ENCODE measurements at regions not wholly inside any gene's neighbourhood (a gene's known extent, or its start where the extent isn't known, plus 50 kb on each side); places are given as distances from the start of the nearest gene placed in this dataset.
"Not testable (repeated sequence)": the region's sequence is repeated elsewhere in the genome, so short reads cannot be mapped to it uniquely, and the experiment has no call there.

GRCh38 chr4:149870008-149870407, 54.4 kb upstream of the IQCM start:
- DNase-seq: no peak

DNA sequence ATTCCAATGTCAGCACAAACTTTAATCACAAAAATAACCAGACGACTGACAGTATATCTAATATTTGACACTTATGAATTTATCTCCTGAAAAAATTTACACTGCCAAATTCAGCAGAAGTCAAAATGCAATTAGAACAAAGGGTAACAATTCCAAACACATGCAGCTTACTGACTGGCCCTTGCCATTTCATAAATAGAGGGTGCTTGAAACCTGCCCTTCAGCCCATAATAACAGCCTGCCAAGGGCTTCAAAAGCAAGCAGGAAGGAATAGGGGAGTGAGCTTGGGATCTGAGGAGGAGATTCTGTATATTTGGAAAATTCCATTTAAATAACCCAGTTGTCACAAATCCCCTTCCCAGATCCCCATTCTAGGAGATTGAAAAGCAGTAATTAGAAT, 66.1 kb upstream of the IQCM start:
- no peak for DNase-seq

DNA sequence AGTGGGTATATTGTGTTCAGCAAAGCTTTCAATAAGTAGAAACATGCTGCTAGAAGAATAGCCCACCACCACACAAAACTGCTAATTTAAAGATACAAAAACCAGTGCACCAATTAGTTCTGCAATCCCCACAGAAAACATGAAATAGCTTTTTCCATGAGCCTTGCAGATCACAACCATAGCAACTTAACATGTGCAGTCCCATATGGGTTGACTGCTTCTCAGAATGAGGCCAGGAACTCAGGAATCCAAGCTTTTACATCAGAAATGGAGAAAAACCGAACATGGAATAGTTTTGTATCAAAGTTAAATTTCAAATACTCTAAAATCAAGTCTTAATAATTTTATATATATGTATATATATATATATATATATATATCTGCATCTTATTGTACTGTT, 66.6 kb upstream of the IQCM start:
- DNase-seq: no peak

- DNase-seq: peak in 24 of 56 donors; percentile 1 to 42 (median 6)
Observed at GRCh38 chr4:149884046-149884445, 68.4 kb upstream of the IQCM start.

DNA sequence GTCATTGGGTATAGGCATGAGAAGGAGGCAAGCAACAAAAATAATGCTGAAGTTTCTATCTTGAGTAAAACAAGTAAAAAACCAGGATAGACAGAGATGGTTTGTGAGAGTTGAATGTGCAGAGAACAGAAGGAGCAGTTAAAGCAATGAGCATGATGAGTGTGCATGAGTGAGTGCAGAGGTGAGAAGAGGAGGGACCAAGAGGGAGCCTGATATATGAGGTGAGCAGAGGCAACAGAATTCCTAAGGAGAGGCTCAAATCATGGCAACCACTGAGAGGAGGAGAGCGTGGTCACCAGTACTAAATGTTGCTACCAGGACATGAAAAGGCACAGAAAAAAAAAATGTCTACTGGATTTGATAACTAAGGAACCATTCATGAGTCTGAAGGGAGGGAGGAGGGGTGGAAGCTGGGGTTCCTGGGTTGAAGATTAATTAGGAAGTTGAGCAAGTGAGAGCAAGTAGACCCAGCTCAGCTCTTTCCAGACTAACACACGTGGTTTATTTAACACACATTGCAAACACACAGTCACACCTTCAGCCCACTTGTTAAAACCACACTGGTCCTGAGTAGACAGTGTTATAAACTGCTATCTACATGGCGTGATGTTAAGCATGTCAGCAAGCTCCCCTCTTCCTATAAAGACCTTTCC, 69.0 kb upstream of the IQCM start:
- DNase-seq: no peak

- DNase-seq: no peak
Observed at GRCh38 chr4:149885896-149886295, 70.3 kb upstream of the IQCM start.

- DNase-seq: no peak
Observed at GRCh38 chr4:149886786-149887490, 71.3 kb upstream of the IQCM start.

DNA sequence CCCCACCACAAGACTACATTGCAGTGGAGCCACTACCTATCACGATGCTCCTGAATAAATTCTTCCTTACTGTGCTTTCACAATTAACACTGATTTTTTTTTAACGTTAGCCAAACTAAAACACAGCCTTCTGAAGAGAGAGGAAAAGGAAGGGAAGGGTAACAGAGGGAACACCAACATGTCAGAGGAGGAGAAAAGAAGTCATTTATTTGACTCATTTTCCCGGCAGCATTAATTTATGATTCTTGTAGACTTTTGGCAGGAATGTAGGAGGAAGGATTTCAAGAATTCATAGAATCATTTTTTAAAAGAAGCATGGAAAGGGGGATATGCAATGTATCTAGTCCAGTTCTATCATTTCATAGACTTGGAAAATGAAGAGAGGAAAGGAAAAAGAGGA, 74.3 kb upstream of the IQCM start:
- no peak for DNase-seq

- no peak for DNase-seq
Observed at GRCh38 chr4:149890531-149890930, 74.9 kb upstream of the IQCM start.

DNA sequence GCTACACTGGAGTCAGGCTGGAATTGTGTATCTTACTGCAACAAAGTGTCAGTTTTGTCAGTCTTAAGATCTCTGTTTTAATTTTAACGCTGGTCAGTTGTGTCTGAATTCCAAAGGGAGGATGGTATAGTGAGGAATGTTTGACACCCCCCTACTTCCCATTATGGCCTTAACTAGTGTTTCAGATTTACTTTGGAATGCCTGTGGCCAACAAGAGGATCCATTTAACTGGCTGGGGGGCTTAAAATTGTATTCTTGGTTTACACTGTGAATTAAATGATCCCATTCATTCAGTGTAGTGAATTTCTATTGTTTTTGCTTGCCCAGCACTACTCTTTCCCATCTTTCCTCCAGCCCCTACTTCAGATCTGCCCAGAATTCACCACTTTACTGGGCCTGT, 75.8 kb upstream of the IQCM start:
- no peak for DNase-seq

DNA sequence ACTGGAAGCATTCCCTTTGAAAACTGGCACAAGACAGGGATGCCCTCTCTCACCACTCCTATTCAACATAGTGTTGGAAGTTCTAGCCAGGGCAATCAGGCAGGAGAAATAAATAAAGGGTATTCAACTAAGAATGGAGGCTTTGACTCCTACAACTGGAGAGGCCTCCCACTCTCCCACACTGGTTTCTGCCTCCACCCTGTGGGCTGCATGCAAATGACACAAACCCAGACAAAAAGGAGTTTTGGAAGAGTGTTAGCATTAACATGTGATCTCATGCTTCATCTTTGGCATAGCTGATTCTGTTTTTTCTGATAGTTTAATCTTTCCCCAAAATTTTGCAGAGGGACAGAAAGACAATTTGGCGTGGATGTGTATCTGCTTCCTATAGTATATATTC, 80.8 kb upstream of the IQCM start:
- peak in 3 of 56 donors; percentile 2 to 15 (median 6) for DNase-seq

GRCh38 chr4:149897783-149898182, 82.1 kb upstream of the IQCM start:
- DNase-seq: peak in 1 of 56 donors; percentile 11

DNA sequence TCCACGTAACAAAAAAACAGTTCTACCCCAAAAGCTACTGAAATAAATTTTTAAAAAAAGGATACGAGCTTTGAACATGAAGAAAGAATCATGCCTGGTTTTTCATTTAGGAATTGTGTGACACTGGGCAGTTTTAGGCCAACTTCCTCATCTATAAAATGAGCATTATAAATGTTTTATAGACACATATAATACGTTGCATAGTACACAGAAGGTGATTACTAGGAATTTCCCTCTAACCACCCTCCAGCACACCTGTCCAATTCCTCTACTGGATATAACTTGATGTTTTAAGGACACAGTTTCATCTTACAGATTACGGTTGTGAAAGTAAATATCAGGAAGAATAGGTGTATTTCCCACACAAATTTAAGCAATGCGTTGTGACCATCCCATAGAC, 85.5 kb upstream of the IQCM start:
- no peak for DNase-seq

DNA sequence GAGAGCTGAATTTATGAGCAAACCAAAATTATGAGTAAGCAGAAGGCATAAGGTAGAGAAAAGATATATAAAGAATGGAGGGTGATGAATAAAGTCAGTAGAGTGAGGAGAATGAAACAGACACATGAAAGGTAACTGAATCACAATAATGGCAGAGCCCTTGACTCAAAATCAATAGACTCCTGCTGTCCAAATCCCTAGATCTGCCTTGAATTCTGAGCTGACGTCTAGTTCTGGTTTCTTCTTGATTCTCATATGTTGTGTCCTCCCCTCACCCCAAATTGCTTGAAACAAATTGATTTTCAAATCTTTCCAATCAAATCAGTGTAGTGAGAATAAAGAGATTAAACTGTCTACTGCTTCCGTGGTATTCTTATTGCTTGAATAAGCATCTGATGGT, 86.6 kb upstream of the IQCM start:
- no peak for DNase-seq

DNA sequence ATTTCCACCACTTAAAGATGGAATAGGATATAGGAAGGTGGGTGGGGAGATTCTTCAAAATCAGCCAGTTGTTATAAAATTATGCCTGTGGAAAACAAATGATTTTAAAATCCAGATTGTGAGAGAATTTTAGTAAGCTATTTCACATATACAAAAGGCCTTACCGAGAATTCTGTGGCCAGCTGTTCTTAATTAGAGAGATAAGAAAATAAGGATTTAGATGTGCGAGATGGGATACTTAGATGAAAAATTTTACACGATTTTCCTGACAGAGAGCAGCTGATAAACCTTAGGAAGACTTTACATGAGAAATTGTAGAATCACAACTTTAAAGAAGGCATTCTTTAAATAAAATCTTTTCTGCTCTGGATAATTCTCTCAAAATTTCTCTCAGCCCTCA, 94.5 kb upstream of the IQCM start:
- DNase-seq: no peak

DNA sequence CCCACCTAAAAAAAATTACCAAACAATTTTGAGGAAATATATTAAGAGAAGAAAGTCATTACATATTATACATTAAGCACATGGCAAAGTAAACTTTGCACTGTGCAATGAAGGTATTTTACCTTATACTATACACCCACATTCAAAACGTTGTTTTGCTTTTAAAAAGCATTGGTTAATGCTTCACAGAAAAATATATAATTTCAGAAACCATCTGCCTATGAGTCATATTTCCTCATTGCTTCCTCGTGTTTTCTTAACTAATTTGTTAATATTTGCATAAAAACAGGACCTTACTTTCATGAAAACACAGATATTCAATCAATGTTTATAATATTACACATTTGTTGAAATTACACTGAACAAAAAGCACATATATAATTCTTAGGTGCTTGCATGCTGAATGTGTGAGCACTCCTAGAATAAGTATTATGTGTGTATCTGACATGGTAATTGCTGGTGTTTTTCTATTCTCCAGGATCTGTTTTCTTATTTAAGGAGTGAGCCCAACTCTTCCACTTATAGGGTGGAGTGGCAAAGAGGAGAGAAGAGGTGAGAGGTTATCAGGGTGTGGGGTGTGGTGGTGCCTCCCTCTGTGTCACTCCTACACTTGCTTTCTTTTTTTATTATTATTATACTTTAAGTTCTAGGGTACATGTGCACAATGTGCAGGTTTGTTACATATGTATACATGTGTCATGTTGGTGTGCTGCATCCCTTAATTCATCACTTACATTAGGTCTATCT, 95.1 kb upstream of the IQCM start:
- DNase-seq: no peak

DNA sequence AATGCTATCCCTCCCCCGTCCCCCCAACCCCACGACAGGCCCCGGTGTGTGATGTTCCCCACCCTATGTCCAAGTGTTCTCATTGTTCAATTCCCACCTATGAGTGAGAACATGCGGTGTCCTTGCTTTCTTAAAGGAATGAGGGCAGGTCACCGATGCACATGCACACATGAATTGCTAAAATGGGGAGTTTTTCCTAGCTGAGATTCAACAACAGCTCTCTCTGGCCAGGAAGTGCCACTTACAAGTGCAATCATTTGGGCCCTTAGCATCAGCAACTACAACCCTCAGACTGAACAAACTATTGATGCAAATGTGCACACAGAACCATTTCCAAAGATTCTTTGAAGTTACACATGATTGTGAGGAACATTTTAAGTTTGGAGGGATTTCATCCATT, 95.7 kb upstream of the IQCM start:
- no peak for DNase-seq

- DNase-seq: no peak
Observed at GRCh38 chr4:149912000-149912399, 96.4 kb upstream of the IQCM start.

GRCh38 chr4:149914119-149915115, 98.8 kb upstream of the IQCM start:
- DNase-seq: peak in 1 of 56 donors; percentile 29

DNA sequence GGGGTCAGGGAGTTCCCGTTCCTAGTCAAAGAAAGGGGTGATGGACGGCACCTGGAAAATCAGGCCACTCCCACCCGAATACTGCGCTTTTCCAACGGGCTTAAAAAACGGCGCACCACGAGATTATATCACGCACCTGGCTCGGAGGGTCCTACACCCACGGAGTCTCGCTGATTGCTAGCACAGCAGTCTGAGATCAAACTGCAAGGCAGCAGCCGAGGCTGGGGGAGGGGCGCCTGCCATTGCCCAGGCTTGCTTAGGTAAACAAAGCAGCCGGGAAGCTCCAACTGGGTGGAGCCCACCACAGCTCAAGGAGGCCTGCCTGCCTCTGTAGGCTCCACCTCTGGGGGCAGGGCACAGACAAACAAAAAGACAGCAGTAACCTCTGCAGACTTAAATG, 100.1 kb upstream of the IQCM start:
- DNase-seq: not testable (repeated sequence)

GRCh38 chr4:149923736-149924135, 108.1 kb upstream of the IQCM start:
- no peak for DNase-seq

Measured in amygdala (tissue), 56 donors.